Testis (tissue), 2 donors: ENCODE measurements at regions not wholly inside any gene's neighbourhood (a gene's known extent, or its start where the extent isn't known, plus 50 kb on each side); places are given as distances from the start of the nearest gene placed in this dataset.

Experiments used
- POLR2A ChIP-seq: fragments of 450-650 bp; IDR thresholded peaks from one replicate; pipeline ENCODE4 v1.6.1; 2017; ENCODE audit warnings: antibody characterized with exemption, mild to moderate bottlenecking, moderate library complexity
- TF ChIP-seq, protein P1 (sequence below), 3 experiments: fragments of 450-650 bp in 2 of 3; fragments of 200-600 bp in 1 of 3; sonication (generic) in 1 of 3; IDR thresholded peaks; one replicate each; pipeline ENCODE4 v1.5.1; 2016 to 2019; ENCODE audit warnings: antibody characterized with exemption in 3 of 3, mild to moderate bottlenecking in 2 of 3, moderate library complexity in 1 of 3

DNA sequence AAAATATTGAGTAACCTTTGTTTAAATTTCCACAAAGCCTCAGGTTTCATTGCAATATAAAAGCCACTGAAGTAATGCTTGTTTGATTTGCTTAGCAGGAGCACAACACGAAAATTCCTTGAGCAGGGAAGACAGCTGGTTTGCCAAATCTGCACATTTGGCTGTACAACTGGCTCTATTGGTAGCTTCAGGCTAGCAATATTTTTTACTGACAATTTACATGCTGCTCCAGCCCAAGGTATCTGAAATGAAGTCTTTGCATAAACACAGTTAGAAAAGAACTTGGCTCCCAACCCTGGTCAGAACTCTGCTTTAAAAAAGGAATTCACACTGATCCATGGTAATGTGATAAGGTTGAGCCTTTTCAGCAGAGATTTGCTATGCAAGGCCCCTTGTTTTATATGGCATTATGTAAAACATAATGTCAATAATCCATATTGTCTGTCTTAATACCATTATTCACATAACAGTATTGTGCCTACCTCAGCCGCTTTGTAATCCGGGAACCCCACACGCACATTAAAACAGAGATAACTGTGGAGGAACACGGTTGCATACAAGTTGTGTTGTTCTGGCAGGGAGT lies 55.7 kb upstream of the CHL1 start:
- TF ChIP-seq, protein P1, sequence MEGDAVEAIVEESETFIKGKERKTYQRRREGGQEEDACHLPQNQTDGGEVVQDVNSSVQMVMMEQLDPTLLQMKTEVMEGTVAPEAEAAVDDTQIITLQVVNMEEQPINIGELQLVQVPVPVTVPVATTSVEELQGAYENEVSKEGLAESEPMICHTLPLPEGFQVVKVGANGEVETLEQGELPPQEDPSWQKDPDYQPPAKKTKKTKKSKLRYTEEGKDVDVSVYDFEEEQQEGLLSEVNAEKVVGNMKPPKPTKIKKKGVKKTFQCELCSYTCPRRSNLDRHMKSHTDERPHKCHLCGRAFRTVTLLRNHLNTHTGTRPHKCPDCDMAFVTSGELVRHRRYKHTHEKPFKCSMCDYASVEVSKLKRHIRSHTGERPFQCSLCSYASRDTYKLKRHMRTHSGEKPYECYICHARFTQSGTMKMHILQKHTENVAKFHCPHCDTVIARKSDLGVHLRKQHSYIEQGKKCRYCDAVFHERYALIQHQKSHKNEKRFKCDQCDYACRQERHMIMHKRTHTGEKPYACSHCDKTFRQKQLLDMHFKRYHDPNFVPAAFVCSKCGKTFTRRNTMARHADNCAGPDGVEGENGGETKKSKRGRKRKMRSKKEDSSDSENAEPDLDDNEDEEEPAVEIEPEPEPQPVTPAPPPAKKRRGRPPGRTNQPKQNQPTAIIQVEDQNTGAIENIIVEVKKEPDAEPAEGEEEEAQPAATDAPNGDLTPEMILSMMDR (IDR thresholded peaks at IDR 0.05), result no peak
- no peak for TF ChIP-seq POLR2A
